SIG-M5 treated with dmso at 0.1 percent for 504 hours (cell line): ENCODE measurements at regions not wholly inside any gene's neighbourhood (a gene's known extent, or its start where the extent isn't known, plus 50 kb on each side); places are given as distances from the start of the nearest gene placed in this dataset.

Experiments used
- DNase-seq: peaks from one replicate; lab custom pipeline; 2025; ENCODE audit not compliant: unreplicated experiment; lab: John Stamatoyannopoulos, UW

- DNase-seq, result peak; percentile 79
Observed at GRCh38 chr17:77320044-77320440, 179.3 kb downstream of the SEC14L1 start.

DNA sequence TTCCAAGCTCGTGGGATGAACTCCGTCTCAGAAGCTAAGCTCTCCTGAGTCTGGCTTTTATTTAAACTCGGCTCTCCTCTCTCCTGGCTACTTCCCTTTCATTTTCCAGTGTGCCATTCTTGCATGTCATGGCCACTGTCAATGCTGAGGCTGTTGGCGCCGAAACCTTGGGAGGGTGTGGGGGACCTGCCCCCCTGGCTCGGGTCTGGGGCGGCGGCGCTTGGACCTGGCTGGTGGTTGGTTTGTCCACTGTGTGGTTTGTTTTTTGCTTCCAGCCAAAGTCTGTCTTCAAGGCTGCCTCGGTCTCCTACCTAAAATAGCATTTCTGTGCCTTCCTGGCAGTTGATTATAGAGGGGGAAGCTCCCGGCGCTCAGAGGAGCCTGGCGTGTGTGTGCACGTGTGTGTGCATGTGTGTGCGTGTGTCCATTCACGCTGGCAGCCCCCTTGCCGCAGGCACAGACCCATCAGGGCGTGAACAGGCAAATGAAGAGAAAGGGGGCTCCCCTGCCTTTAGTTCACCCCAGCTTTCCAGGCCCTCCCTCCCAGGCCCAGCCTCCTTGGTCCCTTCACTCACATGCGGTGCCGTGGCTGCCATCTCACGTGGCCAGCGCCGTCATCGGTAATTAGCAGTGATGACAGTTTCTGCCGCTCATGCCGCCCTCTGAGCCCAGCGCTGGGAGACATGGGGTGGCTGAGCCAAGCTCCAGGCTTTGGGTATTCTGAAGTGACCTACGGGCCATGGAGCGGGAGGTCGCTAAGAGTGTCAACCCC lies 179.9 kb downstream of the SEC14L1 start:
- DNase-seq, result peak; percentile 77

GRCh38 chr17:77321649-77322513 lies 181.1 kb downstream of the SEC14L1 start:
- DNase-seq, result no peak

DNA sequence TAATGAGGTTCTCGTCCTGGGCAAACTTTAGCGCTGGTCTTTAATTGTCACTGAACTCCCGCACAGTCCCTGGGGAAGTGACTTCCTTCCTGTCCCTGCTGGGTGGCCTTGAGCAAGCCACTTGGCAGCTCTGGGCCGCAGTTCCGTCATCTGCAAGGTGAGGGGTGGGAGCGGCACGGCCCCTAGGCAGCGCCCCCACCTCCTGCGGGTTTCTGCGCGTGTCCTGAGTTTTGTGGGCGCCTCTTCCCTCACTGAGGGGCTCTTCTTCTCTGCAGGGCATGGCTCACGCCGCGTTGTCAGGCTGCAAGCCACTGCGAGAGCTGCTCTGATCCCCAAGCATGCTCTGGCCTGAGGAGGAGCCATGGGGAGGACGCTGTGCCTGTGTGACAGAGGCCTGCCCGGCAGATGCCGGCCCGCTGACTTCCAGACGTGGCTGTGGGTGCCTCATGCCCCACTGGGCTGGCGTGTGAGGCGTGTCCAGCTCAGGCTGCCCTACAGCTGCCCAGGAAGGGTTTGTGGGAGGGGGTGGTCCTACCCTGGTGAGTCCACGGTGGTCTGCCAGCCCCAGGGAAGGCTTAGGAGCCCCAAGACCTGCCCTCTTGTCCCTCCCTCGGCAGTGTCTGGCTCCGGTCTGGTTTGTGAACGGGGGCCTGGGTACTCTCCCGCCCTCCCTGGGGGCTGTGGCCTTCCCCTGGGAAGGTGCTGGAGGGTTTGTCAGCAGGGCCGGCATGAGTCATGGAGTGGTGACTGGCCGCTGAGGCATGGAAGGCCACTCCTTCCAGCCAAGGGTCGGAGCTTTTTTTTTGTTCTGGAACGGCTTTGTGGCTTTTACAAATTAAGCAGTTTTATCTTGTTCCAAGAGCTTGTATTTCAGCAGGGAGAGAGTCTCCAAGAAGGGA lies 182.0 kb downstream of the SEC14L1 start:
- peak; percentile 57 for DNase-seq

DNA sequence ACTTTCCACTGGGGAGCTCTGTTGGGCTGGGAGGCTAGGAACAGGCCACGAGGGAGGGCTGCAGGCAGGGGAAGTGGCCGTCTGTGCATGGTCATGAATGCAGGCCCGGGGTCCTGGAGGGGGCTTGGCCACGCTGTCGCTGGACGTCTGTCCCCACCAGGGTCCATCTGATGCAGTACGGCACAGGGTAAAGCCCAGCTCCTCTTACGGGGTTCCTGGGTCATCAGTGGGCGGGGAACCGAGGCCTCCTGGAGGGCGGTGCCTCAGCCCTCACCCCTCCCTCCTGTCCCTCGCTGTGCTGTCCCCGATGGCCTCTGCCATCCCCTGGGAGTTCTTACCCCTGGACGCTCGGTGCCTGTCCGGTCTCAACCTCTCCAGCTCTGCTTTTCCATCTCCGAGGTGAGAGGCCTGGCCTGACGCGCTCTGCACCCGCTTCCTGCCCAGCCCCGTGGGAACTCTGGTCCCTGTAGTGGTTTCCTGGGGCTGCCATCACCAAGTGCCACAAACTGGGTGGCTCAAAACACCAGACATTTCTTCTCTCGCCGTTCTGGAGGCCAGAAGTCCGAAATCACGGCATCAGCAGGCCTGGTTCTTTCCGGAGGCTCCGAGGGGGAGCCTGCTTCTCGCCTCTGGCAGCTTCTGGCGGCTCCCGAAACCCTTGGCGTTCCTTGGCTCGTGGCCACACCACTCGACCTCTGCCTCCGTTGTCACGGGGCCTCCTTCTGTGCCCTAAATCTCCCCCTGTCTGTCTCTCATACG lies 182.8 kb downstream of the SEC14L1 start:
- DNase-seq, result no peak

DNA sequence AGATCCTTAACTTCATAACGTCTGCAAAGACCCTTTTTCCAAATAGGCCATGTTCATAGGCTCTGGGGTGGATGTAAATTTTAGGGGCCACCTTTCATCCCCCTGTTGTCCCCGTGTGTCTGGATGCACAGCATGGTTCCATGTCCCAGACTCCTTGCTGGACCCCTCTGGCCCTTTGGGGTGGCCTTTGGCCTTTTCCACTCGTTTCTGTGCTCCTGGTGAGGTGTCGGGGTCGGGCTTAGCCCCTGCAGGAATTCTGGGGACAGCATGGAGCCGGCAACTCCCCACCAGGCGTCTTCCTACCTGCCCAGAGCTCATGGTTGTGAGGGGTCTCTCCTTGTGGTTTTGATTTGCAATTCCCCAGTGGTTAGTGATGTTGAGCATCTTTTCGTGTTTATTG lies 183.5 kb downstream of the SEC14L1 start:
- no peak for DNase-seq

GRCh38 chr17:77325577-77326075 lies 184.9 kb downstream of the SEC14L1 start:
- DNase-seq, result no peak

DNA sequence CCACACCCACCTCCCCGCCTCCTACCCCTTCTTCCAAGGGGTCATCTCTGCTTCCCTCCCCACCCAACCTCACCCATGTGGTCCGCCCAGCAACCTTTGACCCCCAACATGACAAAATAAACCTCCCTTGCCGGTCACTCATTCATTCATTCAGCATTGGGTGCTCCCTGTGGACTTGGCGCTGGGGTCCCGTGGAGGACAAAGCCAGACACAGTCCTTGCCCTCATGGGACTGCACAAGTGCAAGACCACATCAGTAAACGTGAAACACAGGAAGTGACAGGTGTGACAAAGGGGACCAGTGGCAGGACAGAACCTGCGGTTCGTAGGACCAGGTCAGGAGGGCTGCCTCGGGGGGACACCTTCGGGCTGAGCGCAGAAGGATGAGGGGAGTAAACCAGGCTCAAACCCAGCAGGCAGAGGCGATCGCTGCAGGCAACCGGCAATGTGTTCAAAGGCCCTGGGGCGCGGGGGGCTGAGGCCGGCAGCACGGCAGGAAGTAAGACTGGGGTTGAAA lies 185.4 kb downstream of the SEC14L1 start:
- DNase-seq, result no peak

DNA sequence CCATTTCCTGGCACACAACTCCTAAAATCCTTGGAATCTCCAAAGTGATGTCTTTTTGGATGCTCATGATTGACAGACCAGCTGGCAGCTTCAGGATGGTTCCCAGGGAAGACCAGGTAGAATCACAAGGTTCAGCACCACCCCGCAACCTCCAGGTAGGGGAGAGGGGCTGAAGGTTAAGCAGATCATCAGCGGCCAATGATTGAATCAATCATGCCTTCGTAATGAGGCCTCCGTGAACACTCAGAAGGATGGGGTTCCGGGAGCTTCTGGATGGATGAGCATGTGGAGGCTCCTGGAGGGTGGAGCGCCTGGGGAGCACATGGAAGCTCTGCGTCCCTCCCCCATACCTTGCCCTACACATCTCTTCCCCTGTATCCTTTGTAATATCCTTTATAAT lies 185.9 kb downstream of the SEC14L1 start:
- DNase-seq, result no peak

- DNase-seq, result no peak
Observed at GRCh38 chr17:77327181-77327565, 186.4 kb downstream of the SEC14L1 start.

DNA sequence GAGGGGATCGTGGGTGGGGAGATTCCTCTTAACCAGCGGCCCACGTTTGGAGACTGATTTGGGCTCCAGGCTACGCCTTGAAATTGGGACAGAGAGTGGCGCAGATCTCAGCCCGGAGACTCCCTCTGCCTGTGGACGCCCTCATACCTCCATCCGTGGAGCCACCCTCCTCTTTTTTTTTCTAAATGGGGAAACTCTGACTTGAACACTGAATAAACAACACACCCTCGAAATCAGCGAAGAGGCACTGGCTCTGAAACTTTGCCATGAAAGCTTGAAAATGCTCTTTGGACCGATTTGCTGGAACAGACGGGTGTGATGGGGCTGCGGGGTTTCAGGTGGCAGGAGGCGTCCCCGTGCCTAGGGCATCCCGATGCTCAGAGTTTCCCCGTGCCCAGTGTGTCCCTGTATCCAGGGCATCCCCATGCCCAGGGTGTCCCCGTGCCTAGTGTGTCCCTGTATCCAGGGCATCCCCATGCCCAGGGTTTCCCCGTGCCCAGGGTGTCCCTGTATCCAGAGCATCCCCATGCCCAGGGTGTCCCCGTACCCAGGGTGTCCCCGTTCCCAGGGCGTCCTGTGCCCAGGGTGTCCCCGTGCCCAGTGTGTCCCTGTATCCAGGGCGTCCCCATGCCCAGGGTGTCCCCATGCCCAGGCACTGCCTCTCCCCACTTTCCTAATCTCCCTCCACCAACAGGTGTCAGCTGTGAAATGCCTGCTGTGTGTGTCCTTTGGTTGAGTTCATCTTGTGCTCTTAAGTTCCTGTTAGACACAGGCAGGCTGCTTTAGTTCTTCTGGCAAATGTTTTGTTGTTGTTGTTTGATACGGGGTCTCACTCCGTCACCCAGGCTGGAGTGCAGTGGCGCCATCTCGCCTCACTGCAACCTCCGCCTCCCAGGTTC lies 187.0 kb downstream of the SEC14L1 start:
- no peak for DNase-seq

DNA sequence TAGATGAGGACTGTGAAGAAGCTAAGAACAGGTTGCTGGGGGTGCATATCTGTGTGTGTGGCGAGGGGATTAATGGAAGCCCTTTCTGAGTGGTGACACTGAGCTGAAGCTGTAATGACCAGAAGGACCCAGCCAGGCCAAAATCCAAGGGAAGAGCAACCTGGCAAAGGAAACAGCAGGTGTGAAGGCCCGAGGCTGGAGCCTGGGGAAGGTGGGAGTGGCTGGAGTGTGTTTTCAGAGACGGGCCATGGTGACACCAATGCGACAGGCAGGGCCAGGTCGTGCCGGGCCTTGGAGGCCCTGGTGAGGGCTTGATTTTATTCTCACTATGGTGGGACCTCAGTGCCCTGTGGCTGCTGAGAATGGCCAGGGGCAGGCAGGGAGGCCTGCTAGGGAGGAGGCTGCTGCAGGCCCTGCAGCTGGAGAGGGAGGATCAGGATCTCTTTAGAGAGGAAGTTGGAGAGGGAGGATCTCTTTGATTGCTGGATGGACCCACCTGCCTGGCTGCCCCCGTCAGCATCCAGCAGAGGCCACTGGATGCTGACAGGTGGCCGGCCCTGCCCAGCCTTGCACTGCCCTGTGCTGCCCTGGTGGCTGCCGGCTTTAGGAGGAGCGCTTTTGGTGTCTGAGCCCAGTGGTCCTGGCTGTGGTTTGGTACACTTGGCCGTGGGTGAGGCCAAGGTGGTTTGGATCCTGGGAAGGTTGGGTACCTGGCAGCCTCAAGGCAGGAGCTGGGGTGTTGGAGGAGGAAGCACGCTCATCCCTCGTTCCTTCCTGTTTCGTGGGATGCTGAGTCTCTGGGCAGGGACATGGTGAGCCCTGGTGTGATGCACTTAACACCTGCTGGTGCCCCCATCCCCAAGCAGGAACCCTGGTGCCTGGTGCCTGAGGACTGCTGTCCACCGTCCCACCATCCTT lies 188.3 kb downstream of the SEC14L1 start:
- DNase-seq, result no peak

DNA sequence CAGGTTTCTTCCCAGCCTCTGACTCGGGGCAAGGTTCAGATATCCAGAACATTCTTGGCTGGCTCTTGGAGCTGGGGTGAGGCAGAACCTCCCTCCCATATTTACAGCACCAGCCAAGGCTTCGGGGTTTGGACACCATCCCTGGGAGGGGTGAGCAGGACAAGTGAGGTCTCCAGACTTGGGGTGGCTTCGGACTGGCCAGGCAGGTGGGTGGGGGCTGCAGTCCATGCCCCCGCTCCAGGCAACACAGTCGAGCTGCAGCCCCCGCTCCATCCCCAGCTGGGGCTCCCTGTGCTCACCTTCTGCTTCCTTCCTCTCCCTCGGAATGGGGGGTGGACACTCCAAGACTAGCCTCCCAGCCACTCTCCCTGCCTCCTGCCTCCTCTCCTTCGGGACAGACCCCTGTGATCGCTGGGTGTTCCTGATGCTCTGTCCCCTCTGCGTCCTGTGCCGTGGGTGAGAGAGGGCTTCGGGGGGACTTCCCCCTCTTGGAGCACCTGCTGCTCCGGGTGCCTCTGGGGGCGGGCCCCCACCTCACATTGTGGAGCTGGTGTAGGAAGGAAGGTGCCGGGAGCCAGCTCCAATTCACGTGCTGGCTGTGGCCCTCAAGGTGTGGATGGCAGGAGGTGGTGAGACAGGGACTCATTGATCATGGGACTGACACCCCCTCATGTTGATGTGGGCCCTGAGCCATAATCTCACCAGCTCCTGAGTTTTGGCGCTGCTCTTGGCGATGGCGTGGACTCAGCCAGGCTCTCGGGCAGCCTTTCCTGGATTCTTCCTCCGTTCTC lies 189.2 kb downstream of the SEC14L1 start:
- no peak for DNase-seq

GRCh38 chr17:77330602-77331081 lies 189.9 kb downstream of the SEC14L1 start:
- DNase-seq, result no peak

GRCh38 chr17:77331301-77331864 lies 190.6 kb downstream of the SEC14L1 start:
- DNase-seq, result peak; percentile 88

DNA sequence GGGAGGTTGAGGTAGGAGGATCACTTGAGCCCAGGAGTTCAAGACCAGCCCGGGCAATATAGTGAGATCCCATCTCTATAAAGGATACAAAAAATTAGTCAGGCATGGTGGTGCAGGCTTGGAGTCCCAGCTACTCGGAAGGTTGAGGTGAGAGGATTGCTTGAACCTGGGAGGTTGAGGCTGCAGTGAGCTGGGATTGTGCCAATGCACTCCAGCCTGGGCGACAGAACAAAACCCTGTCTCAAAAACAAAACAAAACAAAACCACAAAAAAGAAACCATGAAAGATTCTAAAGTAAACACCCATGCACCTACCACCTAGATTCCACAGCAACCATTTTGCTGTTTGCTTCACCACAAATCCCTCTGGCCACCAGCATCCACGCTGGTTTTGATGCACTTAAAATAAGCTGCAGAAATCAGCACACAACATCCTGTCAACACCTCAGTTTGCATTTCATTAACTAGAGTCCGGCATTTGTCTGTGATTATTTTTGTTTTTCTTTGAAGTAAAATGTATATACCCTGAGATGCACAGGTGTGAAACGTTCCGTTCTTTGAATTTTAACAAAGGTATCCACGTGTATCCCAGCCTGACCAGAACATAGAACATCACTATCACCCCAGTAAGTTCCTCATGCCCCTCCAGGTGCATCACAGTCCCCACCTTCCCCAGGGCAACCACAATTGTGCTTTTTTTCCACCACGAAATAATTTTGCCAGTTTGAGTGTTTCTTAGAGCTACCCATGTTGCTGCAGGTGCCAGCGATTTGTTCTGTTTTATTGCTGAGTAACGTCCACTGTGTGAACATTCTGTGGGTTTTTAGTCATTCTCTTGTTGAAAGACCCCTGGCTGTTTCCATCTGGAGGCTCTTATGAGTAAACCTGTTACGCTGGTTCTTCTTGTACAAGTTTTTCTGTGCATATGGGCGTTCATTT lies 191.5 kb downstream of the SEC14L1 start:
- no peak for DNase-seq
